SK-N-MC (cell line): ENCODE measurements at regions not wholly inside any gene's neighbourhood (a gene's known extent, or its start where the extent isn't known, plus 50 kb on each side); places are given as distances from the start of the nearest gene placed in this dataset.
"Not testable (repeated sequence)": the region's sequence is repeated elsewhere in the genome, so short reads cannot be mapped to it uniquely, and the experiment has no call there.

Source experiments
- DNase-seq: peaks from one replicate; pipeline ENCODE4 v3.0.0-alpha.2; 2011; ENCODE audit warnings: low read depth, low spot score
- H3K27ac ChIP-seq: fragments of 200-600 bp; sonication (generic); 2 replicates; pipeline ENCODE4 v1.5.1; 2016; ENCODE audit warnings: mixed run types
- H3K36me3 ChIP-seq: fragments of 200-600 bp; sonication (generic); 2 replicates; pipeline ENCODE4 v1.6.1; 2017; ENCODE audit warnings: antibody characterized with exemption, low read length, mixed read lengths; ENCODE audit not compliant: insufficient read depth
- H3K4me3 ChIP-seq: fragments of 200-600 bp; sonication (generic); 2 replicates; pipeline ENCODE4 v1.5.1; 2016
- H3K9ac ChIP-seq: fragments of 200-600 bp; sonication (generic); 2 replicates; pipeline ENCODE4 v1.8.0; 2017; ENCODE audit warnings: mixed run types, mixed read lengths; ENCODE audit not compliant: insufficient read length
- H3K9me3 ChIP-seq: fragments of 200-600 bp; sonication (generic); 2 replicates; pipeline ENCODE4 v1.6.1; 2017; ENCODE audit warnings: low read depth, mild to moderate bottlenecking, antibody characterized with exemption, low read length, moderate library complexity, mixed read lengths
- EZH2 ChIP-seq: fragments of 200-600 bp; sonication (generic); IDR thresholded peaks from one replicate; pipeline ENCODE4 v1.6.1; 2017; ENCODE audit warnings: antibody characterized with exemption
- FOXP2 ChIP-seq: optimal IDR thresholded peaks from 2 replicates; pipeline ENCODE3; 2011; ENCODE audit warnings: mild to moderate bottlenecking, moderate library complexity; ENCODE audit not compliant: insufficient read depth; ENCODE audit errors: extremely low read length, control extremely low read depth
- POLR2AphosphoS5 ChIP-seq: IDR thresholded peaks from 2 replicates; pipeline ENCODE4 v1.6.1; 2012; ENCODE audit warnings: mild to moderate bottlenecking, low read depth, low read length, borderline replicate concordance

DNA sequence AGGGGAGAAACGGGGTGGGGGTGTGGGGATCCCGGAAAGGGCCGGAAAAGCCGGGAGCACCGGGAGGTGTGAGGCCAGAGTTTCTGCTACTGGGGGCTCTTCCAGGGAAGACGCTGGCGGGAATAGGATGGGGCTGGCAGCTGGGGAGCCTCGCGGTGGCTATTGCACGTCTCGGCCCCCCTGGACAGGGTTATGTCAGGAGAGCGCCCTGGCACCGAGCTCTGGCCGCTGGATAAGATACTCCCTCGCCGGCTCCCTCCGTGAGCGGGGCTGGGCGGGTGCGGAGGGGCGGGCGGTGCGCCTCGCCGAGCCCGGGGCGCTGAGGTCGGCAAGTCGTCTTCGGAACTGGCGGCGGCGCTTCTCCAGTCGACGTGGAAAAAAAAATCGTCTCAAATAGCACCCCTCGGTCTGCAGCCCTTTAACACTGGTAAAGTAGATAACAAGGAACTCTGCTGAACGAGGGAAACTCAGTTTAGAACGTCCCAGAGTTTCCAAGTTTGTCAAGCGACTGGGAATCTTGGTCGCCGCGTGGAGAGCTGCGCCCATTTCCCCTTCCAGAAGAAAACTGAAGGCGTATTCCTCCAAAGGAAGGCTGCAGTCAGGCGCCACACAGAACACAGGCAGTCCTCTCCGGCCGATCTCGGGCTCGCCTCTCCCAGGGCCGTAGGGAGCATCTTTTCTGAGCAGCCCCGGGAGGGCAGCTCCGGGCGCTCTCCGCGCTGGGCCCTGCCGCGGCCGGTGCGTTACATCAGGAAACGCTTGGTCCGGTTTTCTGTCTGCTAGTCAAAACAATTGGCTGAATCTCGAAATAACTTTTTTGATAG, 115.1 kb downstream of the KCNRG start:
- H3K36me3 ChIP-seq = no peaks in the 10 kb centered on the region
- DNase-seq = no peak
- no peak for TF ChIP-seq FOXP2
- no peak for TF ChIP-seq EZH2
- no peak for TF ChIP-seq POLR2AphosphoS5
- no peak overlapping the region for H3K27ac ChIP-seq
- H3K9me3 ChIP-seq = no peaks in the 10 kb centered on the region
- H3K4me3 ChIP-seq = no peak overlapping the region
- H3K9ac ChIP-seq = no peak overlapping the region

DNA sequence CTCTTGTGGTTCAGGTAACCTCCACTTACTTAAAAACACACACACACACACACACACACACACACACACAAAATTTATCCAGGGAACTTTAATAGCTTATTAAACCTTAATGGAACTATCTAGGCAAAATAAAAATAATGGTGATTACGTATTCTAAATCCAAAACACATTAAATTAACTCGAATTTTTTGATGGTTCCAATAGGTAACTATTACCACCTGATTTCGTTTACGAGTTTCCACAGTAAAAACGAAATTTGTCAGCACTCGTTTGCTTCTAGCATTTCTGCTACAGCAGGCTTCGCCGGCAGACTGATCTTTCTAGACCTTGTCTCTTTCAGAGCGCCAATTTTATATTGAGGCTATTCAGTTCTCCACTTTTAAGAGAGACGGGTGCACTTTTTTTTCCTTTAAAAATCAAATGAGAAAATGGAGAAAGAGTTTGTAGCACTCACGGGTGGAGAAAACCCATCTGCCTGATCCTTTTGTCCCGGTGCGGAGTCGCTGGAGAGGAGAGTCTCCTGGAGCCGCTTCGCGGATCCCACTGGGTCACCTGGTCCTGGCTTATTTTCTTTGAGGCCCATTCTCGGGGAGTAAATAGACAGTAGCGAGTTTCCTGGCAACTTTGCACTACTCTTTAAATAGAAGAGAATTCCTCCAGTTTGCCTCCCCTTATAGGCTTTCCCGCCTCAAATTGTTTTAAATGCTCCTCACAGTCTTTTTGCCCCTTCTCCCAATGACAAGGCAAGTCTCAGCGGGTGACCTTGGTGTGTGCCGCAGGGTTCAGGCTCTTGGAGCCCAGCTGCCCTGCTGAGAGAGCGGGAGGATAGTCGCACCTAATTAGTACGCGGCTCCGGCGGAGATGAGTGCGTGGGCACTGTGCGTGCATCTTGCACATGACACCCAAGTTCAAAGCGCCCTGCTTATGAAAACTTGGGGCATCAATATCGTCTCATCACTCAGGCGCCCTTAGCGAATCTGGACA, 117.0 kb downstream of the KCNRG start:
- Histone ChIP-seq H3K4me3 (no peak overlapping the region), H3K9ac (no peak overlapping the region), H3K9me3 (no peaks in the 10 kb centered on the region), H3K36me3 (no peaks in the 10 kb centered on the region), H3K27ac (no peak overlapping the region)
- no peak for TF ChIP-seq POLR2AphosphoS5
- no peak for TF ChIP-seq FOXP2
- no peak for TF ChIP-seq EZH2
- DNase-seq = no peak

DNA sequence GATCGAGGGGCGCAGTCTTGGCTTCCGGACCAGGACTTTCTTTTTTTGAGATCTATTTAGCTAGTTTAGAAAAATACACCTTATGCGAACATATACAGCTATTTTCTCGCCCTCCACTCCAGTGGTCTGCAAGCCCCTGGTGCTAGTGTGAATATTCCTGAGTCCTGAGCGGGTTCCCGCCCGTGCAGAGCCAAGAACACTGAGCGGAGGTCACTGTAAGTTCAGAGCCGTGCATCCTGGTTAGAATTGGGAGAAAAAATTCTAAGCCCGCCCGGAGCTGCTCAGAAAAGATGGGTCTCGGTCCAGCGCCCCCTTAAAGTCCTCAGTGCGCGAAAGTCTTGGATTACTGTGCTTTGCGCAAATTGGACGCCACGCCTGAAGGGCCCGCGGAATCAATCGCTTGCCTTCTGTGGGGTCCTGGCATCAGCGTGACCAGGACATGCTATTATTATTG, 117.7 kb downstream of the KCNRG start:
- no peak for TF ChIP-seq FOXP2
- no peak for TF ChIP-seq EZH2
- TF ChIP-seq POLR2AphosphoS5 = no peak
- H3K4me3 ChIP-seq = no peak overlapping the region
- no peaks in the 10 kb centered on the region for H3K9me3 ChIP-seq
- H3K27ac ChIP-seq = no peak overlapping the region
- H3K9ac ChIP-seq = no peak overlapping the region
- H3K36me3 ChIP-seq = no peaks in the 10 kb centered on the region
- DNase-seq = no peak

DNA sequence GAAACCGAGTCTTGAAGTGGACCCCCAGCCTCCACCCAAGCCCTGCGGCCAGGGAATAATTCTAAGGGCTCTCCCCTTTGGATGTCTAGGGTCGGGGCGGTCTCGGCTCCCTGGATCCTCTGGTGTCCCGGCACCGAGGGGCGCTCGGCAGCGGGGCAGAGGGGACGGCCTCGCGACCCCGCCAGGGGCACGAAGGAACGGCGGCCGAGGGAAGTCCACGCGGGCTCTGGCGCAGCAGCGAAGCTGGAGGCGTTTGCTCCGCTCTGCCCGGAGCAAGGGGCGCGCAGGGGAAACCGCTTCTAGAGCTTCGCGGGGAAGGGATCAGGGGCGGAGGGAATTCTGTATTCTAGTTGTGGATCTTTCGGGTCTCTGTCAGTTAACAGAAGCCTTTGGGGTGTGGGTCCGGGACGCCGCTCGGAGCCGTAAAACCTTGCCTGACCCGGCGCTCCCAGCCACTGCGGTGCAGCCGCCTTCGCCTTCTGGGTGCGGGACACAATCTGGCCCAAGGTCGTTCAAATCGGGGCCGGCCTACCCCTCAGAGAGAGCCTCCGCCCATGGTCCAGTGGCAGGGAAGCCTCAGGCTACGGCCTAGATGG, 118.2 kb downstream of the KCNRG start:
- no peak overlapping the region for H3K27ac ChIP-seq
- no peaks in the 10 kb centered on the region for H3K9me3 ChIP-seq
- DNase-seq = no peak
- H3K4me3 ChIP-seq = no peak overlapping the region
- TF ChIP-seq EZH2 (no peak), POLR2AphosphoS5 (no peak), FOXP2 (no peak)
- no peak overlapping the region for H3K9ac ChIP-seq
- H3K36me3 ChIP-seq = no peaks in the 10 kb centered on the region

DNA sequence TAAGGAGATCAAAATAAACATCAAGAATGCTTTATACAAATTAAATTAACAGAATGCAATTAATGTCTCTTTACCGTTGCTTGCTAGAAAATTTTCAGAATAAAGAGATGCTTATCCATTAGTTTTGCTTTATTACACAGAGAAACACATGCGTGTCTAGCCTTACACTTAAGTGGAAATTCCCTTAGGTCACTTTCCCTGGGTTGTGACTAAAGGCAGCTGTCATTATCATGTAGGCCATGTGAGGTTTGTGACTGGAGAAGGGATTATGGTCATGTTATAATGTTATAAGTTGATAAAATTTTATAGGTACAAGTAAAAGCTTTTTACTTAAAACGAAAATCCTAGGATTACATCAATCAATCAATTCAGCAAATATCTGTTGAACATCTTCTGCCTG, 121.0 kb downstream of the KCNRG start:
- H3K9ac ChIP-seq = no peak overlapping the region
- no peaks in the 10 kb centered on the region for H3K36me3 ChIP-seq
- no peak for TF ChIP-seq EZH2
- TF ChIP-seq FOXP2 = no peak
- no peak for TF ChIP-seq POLR2AphosphoS5
- H3K4me3 ChIP-seq = no peak overlapping the region
- DNase-seq = no peak
- H3K9me3 ChIP-seq = no peaks in the 10 kb centered on the region
- H3K27ac ChIP-seq = no peak overlapping the region

DNA sequence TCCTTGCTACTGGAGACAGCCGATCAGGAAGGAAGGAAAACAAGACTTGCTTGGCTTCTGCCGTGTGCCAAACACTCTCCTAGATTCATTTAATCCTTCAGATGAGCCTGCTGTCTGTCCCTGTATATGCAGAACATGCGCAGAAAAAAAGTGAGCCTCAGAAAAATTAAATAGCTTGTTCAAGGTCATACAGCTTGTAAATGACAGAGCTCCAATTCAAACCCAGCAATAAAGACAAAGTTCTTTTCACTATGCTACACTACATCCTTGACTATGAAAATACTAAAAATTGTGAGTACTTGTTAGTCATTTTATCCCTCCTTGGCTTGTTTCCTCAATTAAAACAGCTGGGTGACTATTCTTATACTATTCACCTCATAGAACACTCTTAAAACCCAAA, 121.4 kb downstream of the KCNRG start:
- TF ChIP-seq FOXP2 (no peak), EZH2 (no peak), POLR2AphosphoS5 (no peak)
- H3K9me3 ChIP-seq = no peaks in the 10 kb centered on the region
- no peak overlapping the region for H3K4me3 ChIP-seq
- H3K27ac ChIP-seq = no peak overlapping the region
- H3K36me3 ChIP-seq = no peaks in the 10 kb centered on the region
- no peak overlapping the region for H3K9ac ChIP-seq
- DNase-seq = no peak

DNA sequence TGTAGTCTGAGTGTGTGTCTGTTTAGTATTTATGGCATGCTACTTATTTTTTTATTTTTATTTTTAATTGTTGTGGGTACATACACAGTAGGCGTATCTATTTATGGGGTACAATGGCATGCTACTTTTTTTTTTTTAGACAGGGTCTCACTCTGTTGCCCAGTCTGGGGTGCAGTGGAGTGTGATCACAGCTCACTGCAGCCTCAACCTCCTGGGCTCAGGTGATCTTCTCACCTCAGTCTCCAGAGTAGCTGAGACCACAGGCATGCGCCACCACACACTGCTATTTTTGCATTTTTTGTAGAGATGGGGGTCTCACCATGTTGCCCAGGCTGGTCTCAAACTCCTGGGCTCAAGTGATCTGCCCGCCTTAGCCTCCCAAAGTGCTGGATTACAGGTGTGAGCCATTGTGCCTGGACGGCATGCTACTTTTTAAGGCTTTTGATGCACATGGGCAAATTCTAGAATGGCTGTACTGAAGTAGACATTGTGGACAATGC, 124.2 kb downstream of the KCNRG start:
- peak overlapping the region; percentile 70 for H3K4me3 ChIP-seq
- not testable (repeated sequence) for H3K36me3 ChIP-seq, H3K9ac ChIP-seq

DNA sequence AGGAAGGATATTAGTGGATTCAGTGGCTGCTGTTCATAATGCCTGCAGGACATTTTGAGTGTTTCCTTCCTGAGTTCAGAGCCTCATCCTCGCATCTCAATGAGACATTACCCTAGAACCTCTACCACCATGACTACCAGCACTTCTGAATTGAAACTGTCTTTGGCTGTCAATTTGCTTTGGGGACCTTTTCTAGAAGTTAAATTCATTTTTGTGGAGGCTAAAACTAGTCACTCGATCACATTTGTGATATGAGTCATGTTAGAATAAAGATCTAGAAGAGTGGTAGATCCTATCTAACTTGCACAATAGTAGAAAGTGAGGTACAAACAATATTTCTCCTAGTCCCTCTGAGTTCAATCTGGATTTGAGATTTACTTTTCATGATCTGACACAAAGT, 124.9 kb downstream of the KCNRG start:
- H3K27ac ChIP-seq = peak overlapping the region; percentile 84
- H3K9ac ChIP-seq = peak overlapping the region; percentile 49
- DNase-seq = no peak
- H3K9me3 ChIP-seq = no peaks in the 10 kb centered on the region
- H3K36me3 ChIP-seq = no peaks in the 10 kb centered on the region
- peak overlapping the region; percentile 70 for H3K4me3 ChIP-seq
- peak; percentile 41; the same call in 1 of the 2 replicates for TF ChIP-seq POLR2AphosphoS5
- no peak for TF ChIP-seq EZH2
- TF ChIP-seq FOXP2 = no peak

More for the DNA sequence above, 124.2 kb downstream of the KCNRG start:
- peak overlapping the region; percentile 84; the same call in 1 of the 2 replicates for H3K27ac ChIP-seq
- H3K9me3 ChIP-seq, DNase-seq: not testable (repeated sequence)
